GM23248 (cell line): ENCODE measurements at regions not wholly inside any gene's neighbourhood (a gene's known extent, or its start where the extent isn't known, plus 50 kb on each side); places are given as distances from the start of the nearest gene placed in this dataset.

Experiments
- DNase-seq: peaks from one replicate; pipeline ENCODE4 v3.0.0-alpha.2; 2015
- H2AFZ ChIP-seq: fragments of 200-600 bp; sonication (generic); 2 replicates; pipeline ENCODE4 v1.6.1; 2016; ENCODE audit warnings: antibody characterized with exemption
- H3F3A ChIP-seq: fragments of 200-600 bp; sonication (generic); 2 replicates; pipeline ENCODE4 v1.6.1; 2016; ENCODE audit warnings: mild to moderate bottlenecking, antibody characterized with exemption, mixed run types; ENCODE audit not compliant: insufficient read depth
- H3K27ac ChIP-seq: fragments of 200-600 bp; sonication (generic); 2 replicates; pipeline ENCODE4 v1.5.1; 2016; ENCODE audit warnings: mild to moderate bottlenecking
- H3K27me3 ChIP-seq: fragments of 200-600 bp; sonication (generic); replicated peaks from 2 replicates; pipeline ENCODE4 v1.6.1; 2016; ENCODE audit warnings: mild to moderate bottlenecking; ENCODE audit not compliant: insufficient read depth
- H3K36me3 ChIP-seq: fragments of 200-600 bp; sonication (generic); 2 replicates; pipeline ENCODE4 v1.6.1; 2016; ENCODE audit warnings: low read depth, mild to moderate bottlenecking
- H3K4me1 ChIP-seq: fragments of 200-600 bp; sonication (generic); 2 replicates; pipeline ENCODE4 v1.6.1; 2016; ENCODE audit warnings: mild to moderate bottlenecking; ENCODE audit not compliant: insufficient read depth
- H3K4me2 ChIP-seq: fragments of 200-600 bp; sonication (generic); one replicate; pipeline ENCODE4 v1.6.1; 2016; ENCODE audit warnings: mild to moderate bottlenecking; ENCODE audit not compliant: unreplicated experiment
- H3K4me3 ChIP-seq: fragments of 200-600 bp; sonication (generic); 2 replicates; pipeline ENCODE4 v1.5.1; 2016; ENCODE audit warnings: mild to moderate bottlenecking
- H3K79me2 ChIP-seq: fragments of 200-600 bp; sonication (generic); 2 replicates; pipeline ENCODE4 v1.6.1; 2016; ENCODE audit warnings: mild to moderate bottlenecking; ENCODE audit not compliant: insufficient read depth
- H3K9ac ChIP-seq: fragments of 200-600 bp; sonication (generic); 2 replicates; pipeline ENCODE4 v1.6.1; 2016; ENCODE audit warnings: mild to moderate bottlenecking
- H3K9me2 ChIP-seq: fragments of 200-600 bp; sonication (generic); 2 replicates; pipeline ENCODE4 v1.6.1; 2016; ENCODE audit warnings: mixed run types, mild to moderate bottlenecking, moderate library complexity; ENCODE audit not compliant: insufficient read depth
- H3K9me3 ChIP-seq: fragments of 200-600 bp; sonication (generic); one replicate; pipeline ENCODE4 v1.6.1; 2017; ENCODE audit warnings: low read depth
- H4K20me1 ChIP-seq: fragments of 200-600 bp; sonication (generic); 2 replicates; pipeline ENCODE4 v1.6.0; 2016; ENCODE audit not compliant: insufficient read depth
- EZH2 ChIP-seq: fragments of 200-600 bp; sonication (generic); IDR thresholded peaks from 2 replicates; pipeline ENCODE4 v1.6.1; 2018; ENCODE audit warnings: antibody characterized with exemption, mild to moderate bottlenecking; ENCODE audit not compliant: insufficient read depth, poor library complexity, severe bottlenecking
- EZH2phosphoT487 ChIP-seq: fragments of 200-600 bp; sonication (generic); IDR thresholded peaks from 2 replicates; pipeline ENCODE4 v1.6.1; 2018; ENCODE audit warnings: antibody characterized with exemption, moderate library complexity, mild to moderate bottlenecking, low read depth; ENCODE audit not compliant: insufficient read depth
- WGBS, 2 experiments: methylation state at CpG; one replicate each; pipeline ENCODE4 v1.1.6; 2015 to 2017; ENCODE audit warnings: low lambda C conversion rate in 2 of 2, low coverage in 1 of 2; ENCODE audit errors: missing lambda C conversion rate in 2 of 2; 5-methylcytosine and 5-hydroxymethylcytosine counted together
- in situ Hi-C: fragments of 300-500 bp; cut with MboI; formaldehyde crosslinking; loops from 2 replicates; pipeline ENCODE4 v1.15.0; 2020

GRCh38 chr13:80173224-80173623 is 167.7 kb downstream of the SPRY2 start:
- H2AFZ ChIP-seq, result no peak overlapping the region
- no peaks in the 10 kb centered on the region for H4K20me1 ChIP-seq
- no peak overlapping the region for H3K4me3 ChIP-seq
- H3K9ac ChIP-seq, result no peak overlapping the region
- 42 to 48% methylated on average over 2 of the region's 2 CpGs for WGBS, 2 experiments
- in situ Hi-C loops, result no loop called here
- no peaks in the 10 kb centered on the region for H3K79me2 ChIP-seq
- TF ChIP-seq EZH2phosphoT487 (no peak), EZH2 (no peak)
- H3K36me3 ChIP-seq, result no peaks in the 10 kb centered on the region
- no peaks in the 10 kb centered on the region for H3K9me3 ChIP-seq
- H3K4me1 ChIP-seq, result peaks cover 2% of the 10 kb centered on the region; the same call in 1 of the 2 replicates
- no peak overlapping the region for H3K27ac ChIP-seq
- H3K9me2 ChIP-seq, result no peaks in the 10 kb centered on the region
- H3F3A ChIP-seq, result peaks cover under 1% of the 10 kb centered on the region; the same call in 1 of the 2 replicates
- H3K4me2 ChIP-seq, result no peak overlapping the region
- H3K27me3 ChIP-seq, result no peaks in the 10 kb centered on the region
- no peak for DNase-seq

- no peak overlapping the region for H2AFZ ChIP-seq
- H4K20me1 ChIP-seq, result no peaks in the 10 kb centered on the region
- DNase-seq, result no peak
- no peak overlapping the region for H3K4me3 ChIP-seq
- no peaks in the 10 kb centered on the region for H3K36me3 ChIP-seq
- no peaks in the 10 kb centered on the region for H3K27me3 ChIP-seq
- no peak overlapping the region for H3K27ac ChIP-seq
- H3K79me2 ChIP-seq, result no peaks in the 10 kb centered on the region
- peaks cover 4% of the 10 kb centered on the region; the same call in 1 of the 2 replicates for H3K4me1 ChIP-seq
- in situ Hi-C loops, result no loop called here
- no peaks in the 10 kb centered on the region for H3K9me2 ChIP-seq
- no peaks in the 10 kb centered on the region for H3K9me3 ChIP-seq
- TF ChIP-seq EZH2 (no peak), EZH2phosphoT487 (no peak)
- no peak overlapping the region for H3K4me2 ChIP-seq
- 77% methylated on average over 4 of the region's 4 CpGs for WGBS, 2 experiments
- H3K9ac ChIP-seq, result no peak overlapping the region
- H3F3A ChIP-seq, result peaks cover 7% of the 10 kb centered on the region; the same call in 1 of the 2 replicates
Observed at GRCh38 chr13:80171096-80171495, 169.8 kb downstream of the SPRY2 start.

GRCh38 chr13:80168089-80168850 is 172.7 kb downstream of the SPRY2 start:
- Histone ChIP-seq H3K9ac (no peak overlapping the region), H3K9me3 (no peaks in the 10 kb centered on the region), H3K27ac (no peak overlapping the region), H3K4me3 (no peak overlapping the region), H3K36me3 (no peaks in the 10 kb centered on the region), H3K27me3 (no peaks in the 10 kb centered on the region), H2AFZ (no peak overlapping the region), H3K79me2 (no peaks in the 10 kb centered on the region), H3K9me2 (no peaks in the 10 kb centered on the region), H3K4me1 (peaks cover 4% of the 10 kb centered on the region; the same call in 1 of the 2 replicates), H3K4me2 (no peak overlapping the region), H4K20me1 (no peaks in the 10 kb centered on the region), H3F3A (peaks cover 7% of the 10 kb centered on the region; the same call in 1 of the 2 replicates)
- 21 to 25% methylated on average over 3 of the region's 3 CpGs for WGBS, 2 experiments
- TF ChIP-seq EZH2, result no peak
- TF ChIP-seq EZH2phosphoT487, result no peak
- peak; percentile 64 for DNase-seq
- in situ Hi-C loops, result no loop called here

- H3K27me3 ChIP-seq, result no peaks in the 10 kb centered on the region
- H2AFZ ChIP-seq, result no peak overlapping the region
- TF ChIP-seq EZH2phosphoT487 (no peak), EZH2 (no peak)
- no peaks in the 10 kb centered on the region for H3K9me2 ChIP-seq
- 87 to 88% methylated on average over 5 of the region's 5 CpGs for WGBS, 2 experiments
- in situ Hi-C loops, result no loop called here
- no peak overlapping the region for H3K27ac ChIP-seq
- no peaks in the 10 kb centered on the region for H3K79me2 ChIP-seq
- no peaks in the 10 kb centered on the region for H3K9me3 ChIP-seq
- H3K4me1 ChIP-seq, result peaks cover 4% of the 10 kb centered on the region; the same call in 1 of the 2 replicates
- peaks cover 7% of the 10 kb centered on the region; the same call in 1 of the 2 replicates for H3F3A ChIP-seq
- no peak overlapping the region for H3K4me2 ChIP-seq
- no peaks in the 10 kb centered on the region for H3K36me3 ChIP-seq
- DNase-seq, result no peak
- H4K20me1 ChIP-seq, result no peaks in the 10 kb centered on the region
- no peak overlapping the region for H3K4me3 ChIP-seq
- no peak overlapping the region for H3K9ac ChIP-seq
Observed at GRCh38 chr13:80166352-80166751, 174.6 kb downstream of the SPRY2 start.
